OCI-LY1 (cell line): ENCODE measurements at regions not wholly inside any gene's neighbourhood (a gene's known extent, or its start where the extent isn't known, plus 50 kb on each side); places are given as distances from the start of the nearest gene placed in this dataset.

Source experiments
- H2AFZ ChIP-seq: fragments of 200-600 bp; sonication (generic), shearing (Covaris generic); 2 replicates; pipeline ENCODE4 v1.6.0; 2014; ENCODE audit warnings: antibody characterized with exemption, mild to moderate bottlenecking, low read length
- H3F3A ChIP-seq: fragments of 200-600 bp; sonication (generic), shearing (Covaris generic); 2 replicates; pipeline ENCODE4 v1.6.0; 2014; ENCODE audit warnings: mild to moderate bottlenecking, antibody characterized with exemption, low read length, moderate library complexity; ENCODE audit not compliant: insufficient read depth
- H3K27ac ChIP-seq: fragments of 200-600 bp; sonication (generic); 2 replicates; pipeline ENCODE4 v1.5.1; 2014; ENCODE audit warnings: low read length, mixed run types, mild to moderate bottlenecking, low read depth; ENCODE audit not compliant: poor library complexity, severe bottlenecking
- H3K27me3 ChIP-seq: fragments of 200-600 bp; sonication (generic); 2 replicates; pipeline ENCODE4 v1.6.0; 2014; ENCODE audit warnings: antibody characterized with exemption, mild to moderate bottlenecking, low read length, moderate library complexity; ENCODE audit not compliant: insufficient read depth
- H3K36me3 ChIP-seq: fragments of 200-600 bp; sonication (generic); 2 replicates; pipeline ENCODE4 v1.6.1; 2014; ENCODE audit warnings: mild to moderate bottlenecking, antibody characterized with exemption, low read length, moderate library complexity, mixed read lengths; ENCODE audit not compliant: insufficient read depth
- H3K4me1 ChIP-seq: fragments of 200-600 bp; sonication (generic); 2 replicates; pipeline ENCODE4 v1.5.1; 2014; ENCODE audit warnings: mild to moderate bottlenecking, low read length, moderate library complexity; ENCODE audit not compliant: insufficient read depth, severe bottlenecking
- H3K4me2 ChIP-seq: fragments of 200-600 bp; sonication (generic), shearing (Covaris generic); 2 replicates; pipeline ENCODE4 v1.6.1; 2014; ENCODE audit warnings: low read length
- H3K4me3 ChIP-seq: fragments of 200-600 bp; sonication (generic); 2 replicates; pipeline ENCODE4 v1.5.1; 2014; ENCODE audit warnings: low read length, low read depth, mild to moderate bottlenecking, mixed read lengths; ENCODE audit not compliant: poor library complexity, severe bottlenecking
- H3K79me2 ChIP-seq: fragments of 200-600 bp; shearing (Covaris generic); 2 replicates; pipeline ENCODE4 v1.6.1; 2016; ENCODE audit warnings: mixed run types, low read length, mixed read lengths; ENCODE audit not compliant: insufficient read depth
- H3K9ac ChIP-seq: fragments of 200-600 bp; sonication (generic), shearing (Covaris generic); 2 replicates; pipeline ENCODE4 v1.6.1; 2014; ENCODE audit warnings: mild to moderate bottlenecking, low read length, mixed read lengths
- H3K9me2 ChIP-seq: fragments of 200-600 bp; sonication (generic), shearing (Covaris generic); 2 replicates; pipeline ENCODE4 v1.6.1; 2014; ENCODE audit warnings: low read depth, mild to moderate bottlenecking, low read length, mixed read lengths
- H3K9me3 ChIP-seq: fragments of 200-600 bp; shearing (Covaris generic); 2 replicates; pipeline ENCODE4 v1.6.1; 2014; ENCODE audit warnings: low read length, mixed read lengths
- H4K20me1 ChIP-seq: fragments of 200-600 bp; sonication (generic), shearing (Covaris generic); 2 replicates; pipeline ENCODE4 v1.6.0; 2016; ENCODE audit warnings: mild to moderate bottlenecking, low read length; ENCODE audit not compliant: insufficient read depth
- EZH2 ChIP-seq: fragments of 200-600 bp; sonication (generic), shearing (Covaris generic); IDR thresholded peaks from 2 replicates; pipeline ENCODE4 v1.8.0; 2017; ENCODE audit warnings: borderline replicate concordance, mixed run types, mild to moderate bottlenecking, antibody characterized with exemption, low read length, moderate library complexity, mixed read lengths
- TF ChIP-seq, protein P1 (sequence below): fragments of 200-600 bp; sonication (generic), shearing (Covaris generic); IDR thresholded peaks from 2 replicates; pipeline ENCODE4 v1.5.1; 2017; ENCODE audit warnings: mild to moderate bottlenecking, antibody characterized with exemption, low read length, moderate library complexity, mixed read lengths

DNA sequence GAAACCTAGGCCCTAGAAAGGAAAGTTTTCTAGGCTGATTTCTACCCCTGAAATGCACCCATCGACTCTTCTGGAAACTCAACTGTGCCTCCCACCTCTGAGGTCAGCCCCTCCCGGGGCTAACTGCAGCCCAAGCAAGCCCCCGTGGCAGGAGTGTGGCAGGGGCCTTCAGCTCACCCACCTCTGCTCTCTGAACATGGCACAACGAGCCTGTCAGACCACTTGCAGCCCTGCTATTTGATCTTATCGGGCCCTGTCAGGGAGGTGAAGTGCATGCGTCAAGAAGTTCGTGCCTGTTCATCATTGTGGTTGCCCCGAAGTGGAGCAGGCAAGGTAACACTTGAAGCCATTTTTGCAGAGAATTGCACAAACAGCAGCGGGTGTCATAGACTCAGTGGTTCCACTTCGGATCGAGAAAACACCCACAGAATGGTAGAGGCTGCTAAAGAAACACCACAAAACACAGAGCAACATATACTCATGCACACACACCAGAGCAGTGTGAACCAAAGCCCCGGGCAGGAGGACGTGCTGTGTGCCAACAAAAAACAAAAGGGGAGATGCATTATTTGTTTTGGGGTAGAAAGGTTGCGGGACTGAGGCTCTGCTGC, 262.7 kb downstream of the ETS1 start:
- no peak for TF ChIP-seq EZH2
- TF ChIP-seq, protein P1, sequence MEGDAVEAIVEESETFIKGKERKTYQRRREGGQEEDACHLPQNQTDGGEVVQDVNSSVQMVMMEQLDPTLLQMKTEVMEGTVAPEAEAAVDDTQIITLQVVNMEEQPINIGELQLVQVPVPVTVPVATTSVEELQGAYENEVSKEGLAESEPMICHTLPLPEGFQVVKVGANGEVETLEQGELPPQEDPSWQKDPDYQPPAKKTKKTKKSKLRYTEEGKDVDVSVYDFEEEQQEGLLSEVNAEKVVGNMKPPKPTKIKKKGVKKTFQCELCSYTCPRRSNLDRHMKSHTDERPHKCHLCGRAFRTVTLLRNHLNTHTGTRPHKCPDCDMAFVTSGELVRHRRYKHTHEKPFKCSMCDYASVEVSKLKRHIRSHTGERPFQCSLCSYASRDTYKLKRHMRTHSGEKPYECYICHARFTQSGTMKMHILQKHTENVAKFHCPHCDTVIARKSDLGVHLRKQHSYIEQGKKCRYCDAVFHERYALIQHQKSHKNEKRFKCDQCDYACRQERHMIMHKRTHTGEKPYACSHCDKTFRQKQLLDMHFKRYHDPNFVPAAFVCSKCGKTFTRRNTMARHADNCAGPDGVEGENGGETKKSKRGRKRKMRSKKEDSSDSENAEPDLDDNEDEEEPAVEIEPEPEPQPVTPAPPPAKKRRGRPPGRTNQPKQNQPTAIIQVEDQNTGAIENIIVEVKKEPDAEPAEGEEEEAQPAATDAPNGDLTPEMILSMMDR, result no peak
- no peak overlapping the region for H3K9ac ChIP-seq

DNA sequence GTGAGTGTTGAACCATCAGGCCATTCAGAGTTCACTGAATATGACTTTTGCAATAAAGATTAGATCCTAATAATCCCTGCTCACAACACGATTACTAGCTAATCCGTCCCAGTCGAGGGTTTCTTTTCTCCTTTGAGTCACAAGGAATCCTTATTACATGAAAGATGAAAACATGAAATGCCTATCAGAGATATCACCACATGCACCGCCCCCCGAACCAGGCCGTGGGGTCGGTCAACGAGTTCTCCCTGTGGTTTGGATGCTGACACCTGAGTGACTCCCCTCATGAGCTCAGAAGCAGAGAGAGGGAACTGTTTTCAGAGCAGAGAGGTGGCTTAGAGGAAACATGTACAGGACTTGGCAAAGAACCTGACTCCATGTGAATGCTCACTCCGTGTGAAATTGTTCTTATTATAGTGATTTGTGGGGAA, 263.3 kb downstream of the ETS1 start:
- H3K79me2 ChIP-seq, result no peaks in the 10 kb centered on the region
- H2AFZ ChIP-seq, result no peak overlapping the region
- H3K4me1 ChIP-seq, result peaks cover 15% of the 10 kb centered on the region
- H3K36me3 ChIP-seq, result no peaks in the 10 kb centered on the region
- H4K20me1 ChIP-seq, result no peaks in the 10 kb centered on the region
- H3K9me3 ChIP-seq, result no peaks in the 10 kb centered on the region
- no peaks in the 10 kb centered on the region for H3F3A ChIP-seq
- no peaks in the 10 kb centered on the region for H3K9me2 ChIP-seq
- TF ChIP-seq, protein P1, result no peak
- TF ChIP-seq EZH2, result no peak
- H3K27ac ChIP-seq, result no peak overlapping the region
- H3K9ac ChIP-seq, result no peak overlapping the region
- no peak overlapping the region for H3K4me2 ChIP-seq
- H3K4me3 ChIP-seq, result no peak overlapping the region
- no peaks in the 10 kb centered on the region for H3K27me3 ChIP-seq

More for the DNA sequence above, 262.7 kb downstream of the ETS1 start:
- Histone ChIP-seq H3F3A (no peaks in the 10 kb centered on the region), H3K27me3 (no peaks in the 10 kb centered on the region), H3K4me3 (no peak overlapping the region), H3K9me3 (no peaks in the 10 kb centered on the region), H3K36me3 (no peaks in the 10 kb centered on the region), H2AFZ (no peak overlapping the region), H3K79me2 (no peaks in the 10 kb centered on the region), H4K20me1 (no peaks in the 10 kb centered on the region), H3K9me2 (no peaks in the 10 kb centered on the region), H3K4me2 (no peak overlapping the region), H3K27ac (no peak overlapping the region), H3K4me1 (peaks cover 15% of the 10 kb centered on the region)

DNA sequence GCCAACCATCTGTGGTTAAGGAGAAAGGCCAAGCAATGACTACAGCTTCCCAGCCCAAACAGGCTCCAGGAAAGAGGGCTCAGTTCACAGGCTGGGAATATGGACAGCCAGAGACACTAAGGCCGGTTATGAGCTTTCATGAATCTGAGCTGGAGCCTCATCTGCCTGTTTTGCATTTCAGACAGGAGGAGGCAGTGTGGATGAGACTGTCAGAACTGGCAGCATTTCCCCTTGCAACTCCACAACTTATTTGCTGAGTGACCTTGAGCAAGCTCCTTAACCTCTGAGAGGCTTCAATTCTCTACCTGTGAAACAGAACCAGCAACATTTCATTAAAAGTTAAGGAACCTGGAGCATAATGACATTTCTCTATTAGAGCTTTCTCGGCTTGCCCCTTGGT, 264.0 kb downstream of the ETS1 start:
- H3K4me2 ChIP-seq, result no peak overlapping the region
- H4K20me1 ChIP-seq, result no peaks in the 10 kb centered on the region
- H3K4me3 ChIP-seq, result no peak overlapping the region
- no peak overlapping the region for H3K9ac ChIP-seq
- H3K36me3 ChIP-seq, result no peaks in the 10 kb centered on the region
- H3K79me2 ChIP-seq, result no peaks in the 10 kb centered on the region
- H3K27ac ChIP-seq, result no peak overlapping the region
- H3K27me3 ChIP-seq, result no peaks in the 10 kb centered on the region
- no peak for TF ChIP-seq EZH2
- TF ChIP-seq, protein P1, result peak; percentile 40; the same call in 1 of the 2 replicates
- H3F3A ChIP-seq, result no peaks in the 10 kb centered on the region
- no peak overlapping the region for H2AFZ ChIP-seq
- peaks cover 15% of the 10 kb centered on the region for H3K4me1 ChIP-seq
- H3K9me2 ChIP-seq, result no peaks in the 10 kb centered on the region
- H3K9me3 ChIP-seq, result no peaks in the 10 kb centered on the region
